ENCODE measurements at regions not wholly inside any gene's neighbourhood (a gene's known extent, or its start where the extent isn't known, plus 50 kb on each side); places are given as distances from the start of the nearest gene placed in this dataset.

GRCh38 chr2:18723219-18723618 lies 133.8 kb upstream of the NT5C1B start:
- no peak overlapping the region for H2BK120ac ChIP-seq (ENCODE audit: low read depth, low read length)
- no peak overlapping the region for H3K27ac ChIP-seq (ENCODE audit: insufficient read depth, low read length)
- 0 out of 2 replicates have a peak, but pooled peaks cover 4% of the 10 kb centered on the region for H3K9me1 ChIP-seq (ENCODE audit: insufficient read depth, low read length)

More at GRCh38 chr2:18723219-18723618, 133.8 kb upstream of the NT5C1B start:
- no peaks in the 10 kb centered on the region for H3K27me3 ChIP-seq (ENCODE audit: control insufficient read depth, insufficient read depth, low read length)
- H2AFZ ChIP-seq (replicated peaks; ENCODE audit: low read length, poor library complexity) = no peak overlapping the region
- H2BK15ac ChIP-seq (ENCODE audit: low read depth, low read length) = no peak overlapping the region
- no TSS peak for BruUV-seq (replicated peaks)
- in situ Hi-C loops (cut with MboI; ENCODE audit: low sequenced_read_pairs) = no loop called here
- no peaks in the 10 kb centered on the region for H3K36me3 ChIP-seq (ENCODE audit: control insufficient read depth, insufficient read depth, low read length)
- no peak overlapping the region for H4K5ac ChIP-seq (ENCODE audit: low read depth, low read length)
- H3K79me1 ChIP-seq (ENCODE audit: low read depth in 1 of 2, low read length in 2 of 2) = no peaks in the 10 kb centered on the region
- no peak overlapping the region for H2BK5ac ChIP-seq (ENCODE audit: low read depth, low read length, poor library complexity, severe bottlenecking)
- no peaks in the 10 kb centered on the region for H3K9me3 ChIP-seq (ENCODE audit: control insufficient read depth, insufficient read depth, low read length)
- H4K20me1 ChIP-seq (ENCODE audit: insufficient read depth, low read length) = no peaks in the 10 kb centered on the region
- peaks cover 1% of the 10 kb centered on the region; the same call in 1 of the 2 replicates for H3K4me1 ChIP-seq (ENCODE audit: control insufficient read depth, insufficient read depth, low read length)
- ChIA-PET CTCF (no interaction called here), POLR2A (ENCODE audit: unreplicated experiment) (no interaction called here)
- H3K14ac ChIP-seq (replicated peaks; ENCODE audit: low read depth, low read length) = no peak overlapping the region
- no peak overlapping the region for H4K8ac ChIP-seq (ENCODE audit: low read depth in 2 of 2, low read length in 2 of 2)
- no peak overlapping the region for H3K4me3 ChIP-seq (ENCODE audit: insufficient read depth, low read depth, low read length)
- no peak overlapping the region for H4K91ac ChIP-seq (ENCODE audit: insufficient read depth, low read depth, low read length)
- no peak overlapping the region for H3K23ac ChIP-seq (ENCODE audit: low read depth, low read length)
- H3K4ac ChIP-seq (ENCODE audit: low read depth, low read length) = no peak overlapping the region
- no peak for DNase-seq
- intact Hi-C loops (cut with micrococcal nuclease) = no loop called here
- no peak overlapping the region for H2AK9ac ChIP-seq (replicated peaks; ENCODE audit: low read depth, low read length, poor library complexity)
- no peak overlapping the region for H3K18ac ChIP-seq (ENCODE audit: low read depth, low read length)
- TF ChIP-seq ELK1 (IDR thresholded peaks at IDR 0.05; ENCODE audit: borderline replicate concordance, low read depth, low read length) (no peak), CHD1 (IDR thresholded peaks at IDR 0.05; ENCODE audit: low read depth, low read length) (no peak), MAFK (IDR thresholded peaks at IDR 0.05; ENCODE audit: low read depth, low read length) (no peak), NFE2L2 (IDR thresholded peaks at IDR 0.05; ENCODE audit: low read depth, low read length) (no peak), USF2 (IDR thresholded peaks at IDR 0.05; ENCODE audit: low read depth, low read length) (no peak)
- dilution Hi-C loops (cut with HindIII; ENCODE audit: low sequenced_read_pairs, unreplicated experiment) = no loop called here
- H2AK5ac ChIP-seq (ENCODE audit: low read depth, low read length) = no peak overlapping the region
- H3K9ac ChIP-seq (ENCODE audit: low read depth, low read length) = no peak overlapping the region
- WGBS, 2 experiments (ENCODE audit: extremely low coverage in 2 of 2, insufficient read length in 1 of 2) = no CpG with 5 or more reads among the region's 4 CpGs
- no peak overlapping the region for H2BK20ac ChIP-seq (ENCODE audit: low read depth, low read length)
- H3K4me2 ChIP-seq (ENCODE audit: low read depth, low read length) = no peak overlapping the region
- H3K56ac ChIP-seq (ENCODE audit: extremely low read depth, insufficient read depth, low read length) = no peak overlapping the region
- no peak for ATAC-seq (ENCODE audit: low read depth)

Measured in IMR-90 (cell line).